Epithelial cell of proximal tubule (primary cell): ENCODE measurements at regions not wholly inside any gene's neighbourhood (a gene's known extent, or its start where the extent isn't known, plus 50 kb on each side); places are given as distances from the start of the nearest gene placed in this dataset.

Source experiments
- DNase-seq: peaks from one replicate; pipeline ENCODE4 v3.0.0-alpha.2; 2011; ENCODE audit warnings: low read depth
- H3K4me3 ChIP-seq: 2 replicates; pipeline ENCODE4 v1.5.1; 2011; ENCODE audit warnings: low read depth, mild to moderate bottlenecking, low read length
- CTCF ChIP-seq: conservative IDR thresholded peaks from 2 replicates; pipeline ENCODE4 v1.5.1; 2012; ENCODE audit warnings: low read depth, mild to moderate bottlenecking, low read length

- no peak overlapping the region for H3K4me3 ChIP-seq
- DNase-seq = no peak
- no peak for TF ChIP-seq CTCF
Observed at GRCh38 chr7:17552952-17553351, 254.5 kb downstream of the AHR start.

GRCh38 chr7:17554341-17555015 is 256.0 kb downstream of the AHR start:
- no peak for TF ChIP-seq CTCF
- H3K4me3 ChIP-seq = no peak overlapping the region
- no peak for DNase-seq

- DNase-seq = no peak
- no peak for TF ChIP-seq CTCF
Observed at GRCh38 chr7:17556247-17556956, 257.9 kb downstream of the AHR start.

GRCh38 chr7:17557251-17557671 is 258.8 kb downstream of the AHR start:
- no peak for DNase-seq
- peak overlapping the region; percentile 38 for H3K4me3 ChIP-seq

More at GRCh38 chr7:17556247-17556956, 257.9 kb downstream of the AHR start:
- H3K4me3 ChIP-seq = no peak overlapping the region

GRCh38 chr7:17558135-17558534 is 259.7 kb downstream of the AHR start:
- no peak for DNase-seq
- TF ChIP-seq CTCF = no peak
- H3K4me3 ChIP-seq = peak overlapping the region; percentile 38

More at GRCh38 chr7:17557251-17557671, 258.8 kb downstream of the AHR start:
- no peak for TF ChIP-seq CTCF

GRCh38 chr7:17558558-17559332 is 260.3 kb downstream of the AHR start:
- no peak for TF ChIP-seq CTCF
- H3K4me3 ChIP-seq = peak overlapping the region; percentile 38
- no peak for DNase-seq
